Activated B cell treated with CpG ODN at 0.5 μM for 24 hours (primary cell): ENCODE measurements at regions not wholly inside any gene's neighbourhood (a gene's known extent, or its start where the extent isn't known, plus 50 kb on each side); places are given as distances from the start of the nearest gene placed in this dataset.

Experiments
- ATAC-seq: fragments of 200-7000 bp; cut with Tn5 transposase; one replicate; pipeline ENCODE4 v1.10.0; 2021; ENCODE audit warnings: low read depth, mild to moderate bottlenecking, moderate library complexity
- CTCF ChIA-PET: fragments of 350-600 bp; sonication (Branson Sonifier 250); formaldehyde crosslinking; loops from one replicate; lab custom pipeline; 2021; ENCODE audit warnings: antibody characterized with exemption; lab: Charles Lee
- POLR2A ChIA-PET: fragments of 350-600 bp; sonication (Branson Sonifier 250); formaldehyde crosslinking; loops from one replicate; lab custom pipeline; 2021; ENCODE audit warnings: antibody characterized with exemption; lab: Charles Lee
- DNase-seq: peaks from one replicate; pipeline ENCODE4 v3.0.0; 2022
- H3K27ac Mint-ChIP-seq: one replicate; pipeline ENCODE4 v1.8.0; 2020; ENCODE audit warnings: mixed read lengths
- H3K27me3 Mint-ChIP-seq: one replicate; pipeline ENCODE4 v1.8.0; 2021; ENCODE audit warnings: mixed read lengths
- H3K36me3 Mint-ChIP-seq: one replicate; pipeline ENCODE4 v1.8.0; 2021; ENCODE audit warnings: low read depth, mixed read lengths
- H3K4me1 Mint-ChIP-seq: one replicate; pipeline ENCODE4 v1.8.0; 2021; ENCODE audit warnings: mixed read lengths
- H3K4me3 Mint-ChIP-seq: one replicate; pipeline ENCODE4 v1.8.0; 2020; ENCODE audit warnings: mild to moderate bottlenecking, mixed read lengths
- H3K9me3 Mint-ChIP-seq: one replicate; pipeline ENCODE4 v1.8.0; 2020; ENCODE audit warnings: mixed read lengths
- CTCF ChIP-seq: fragments of 200-600 bp; IDR thresholded peaks from one replicate; pipeline ENCODE4 v1.8.0; 2022; ENCODE audit warnings: antibody characterized with exemption, mild to moderate bottlenecking
- intact Hi-C: fragments of 100-400 bp; cut with micrococcal nuclease; formaldehyde crosslinking; loops from one replicate; pipeline ENCODE4 v1.15.1; 2024

- Mint-ChIP-seq H3K4me1 (no peaks in the 10 kb centered on the region), H3K27me3 (no peaks in the 10 kb centered on the region), H3K36me3 (no peaks in the 10 kb centered on the region), H3K4me3 (no peak overlapping the region), H3K9me3 (no peaks in the 10 kb centered on the region), H3K27ac (no peak overlapping the region)
- TF ChIP-seq CTCF, result no peak
- intact Hi-C loops, result no loop called here
- CTCF ChIA-PET, result no interaction called here
- ATAC-seq (no peak), DNase-seq (no peak)
- POLR2A ChIA-PET, result no interaction called here
Measured at GRCh38 chr13:109363431-109363830, 423.0 kb downstream of the IRS2 start.

GRCh38 chr13:109362616-109363015, 423.8 kb downstream of the IRS2 start:
- POLR2A ChIA-PET, result no interaction called here
- ATAC-seq (no peak), DNase-seq (no peak)
- CTCF ChIA-PET, result no interaction called here
- no peaks in the 10 kb centered on the region for H3K9me3 Mint-ChIP-seq
- TF ChIP-seq CTCF, result no peak
- no peak overlapping the region for H3K27ac Mint-ChIP-seq
- no peaks in the 10 kb centered on the region for H3K4me1 Mint-ChIP-seq
- no peaks in the 10 kb centered on the region for H3K27me3 Mint-ChIP-seq
- no peaks in the 10 kb centered on the region for H3K36me3 Mint-ChIP-seq
- H3K4me3 Mint-ChIP-seq, result no peak overlapping the region
- intact Hi-C loops, result no loop called here

GRCh38 chr13:109361562-109362289, 424.7 kb downstream of the IRS2 start:
- H3K9me3 Mint-ChIP-seq, result no peaks in the 10 kb centered on the region
- no peak for TF ChIP-seq CTCF
- no peak overlapping the region for H3K27ac Mint-ChIP-seq

GRCh38 chr13:109357751-109358471, 428.5 kb downstream of the IRS2 start:
- ATAC-seq, result no peak
- POLR2A ChIA-PET, result no interaction called here
- Mint-ChIP-seq H3K9me3 (no peaks in the 10 kb centered on the region), H3K36me3 (no peaks in the 10 kb centered on the region), H3K4me1 (no peaks in the 10 kb centered on the region), H3K27me3 (no peaks in the 10 kb centered on the region), H3K27ac (no peak overlapping the region), H3K4me3 (no peak overlapping the region)
- CTCF ChIA-PET, result no interaction called here
- intact Hi-C loops, result no loop called here
- TF ChIP-seq CTCF, result no peak
- DNase-seq, result no peak

More at GRCh38 chr13:109361562-109362289, 424.7 kb downstream of the IRS2 start:
- H3K4me3 Mint-ChIP-seq, result no peak overlapping the region
- H3K36me3 Mint-ChIP-seq, result no peaks in the 10 kb centered on the region
- no peaks in the 10 kb centered on the region for H3K4me1 Mint-ChIP-seq
- DNase-seq (no peak), ATAC-seq (no peak)
- POLR2A ChIA-PET, result no interaction called here
- intact Hi-C loops, result no loop called here
- no peaks in the 10 kb centered on the region for H3K27me3 Mint-ChIP-seq
- CTCF ChIA-PET, result no interaction called here

GRCh38 chr13:109355875-109356434, 430.4 kb downstream of the IRS2 start:
- POLR2A ChIA-PET, result no interaction called here
- Mint-ChIP-seq H3K27ac (no peak overlapping the region), H3K9me3 (no peaks in the 10 kb centered on the region), H3K4me3 (no peak overlapping the region), H3K36me3 (no peaks in the 10 kb centered on the region), H3K27me3 (no peaks in the 10 kb centered on the region), H3K4me1 (no peaks in the 10 kb centered on the region)
- intact Hi-C loops, result no loop called here
- CTCF ChIA-PET, result no interaction called here
- no peak for ATAC-seq
- no peak for TF ChIP-seq CTCF
- no peak for DNase-seq
